Liver (tissue), 8 donors: ENCODE measurements at regions not wholly inside any gene's neighbourhood (a gene's known extent, or its start where the extent isn't known, plus 50 kb on each side); places are given as distances from the start of the nearest gene placed in this dataset.

ENCODE experiments used
- DNase-seq: peaks from one replicate; pipeline ENCODE4 v3.0.0-alpha.2; 2017; ENCODE audit warnings: low spot score
- H3K27ac ChIP-seq, 2 donors: one replicate each; pipeline ENCODE4 v1.7.0; 2013; ENCODE audit warnings: inconsistent platforms in 2 of 2, low read length in 2 of 2, control low read depth in 1 of 2, low read depth in 1 of 2, mild to moderate bottlenecking in 1 of 2
- H3K27me3 ChIP-seq, 4 donors: one replicate each; pipeline versions ENCODE4 v1.6.1 to v1.7.0; 2013; ENCODE audit warnings: low read length in 3 of 4, inconsistent platforms in 1 of 4, mild to moderate bottlenecking in 1 of 4, moderate library complexity in 1 of 4; ENCODE audit not compliant: control insufficient read depth in 4 of 4, insufficient read depth in 4 of 4
- H3K36me3 ChIP-seq, 4 donors: one replicate each; pipeline versions ENCODE4 v1.6.1 to v1.7.0; 2013; ENCODE audit warnings: low read length in 3 of 4, mild to moderate bottlenecking in 3 of 4, low read depth in 1 of 4, moderate library complexity in 1 of 4; ENCODE audit not compliant: control insufficient read depth in 4 of 4, insufficient read depth in 3 of 4
- H3K4me1 ChIP-seq, 4 donors: one replicate each; pipeline versions ENCODE4 v1.6.1 to v1.7.0; 2013; ENCODE audit warnings: low read length in 3 of 4, mild to moderate bottlenecking in 3 of 4, moderate library complexity in 1 of 4; ENCODE audit not compliant: control insufficient read depth in 4 of 4, insufficient read depth in 4 of 4
- H3K4me3 ChIP-seq, 3 donors: one replicate each; pipeline versions ENCODE4 v1.6.1 to v1.7.0; 2013; ENCODE audit warnings: low read length in 3 of 3, control low read depth in 1 of 3, low read depth in 1 of 3, mild to moderate bottlenecking in 1 of 3
- H3K9ac ChIP-seq, 2 donors: one replicate each; pipeline ENCODE4 v1.7.0; 2013; ENCODE audit warnings: low read length in 2 of 2, mild to moderate bottlenecking in 2 of 2, moderate library complexity in 2 of 2, control low read depth in 1 of 2, low read depth in 1 of 2
- H3K9me3 ChIP-seq, 4 donors: one replicate each; pipeline versions ENCODE4 v1.6.1 to v1.7.0; 2013; ENCODE audit warnings: low read length in 3 of 4; ENCODE audit not compliant: control insufficient read depth in 4 of 4
- ATF3 ChIP-seq: IDR thresholded peaks from 2 replicates; pipeline ENCODE4 v1.6.1; 2016; ENCODE audit warnings: antibody characterized with exemption
- CTCF ChIP-seq: fragments of 150-350 bp; IDR thresholded peaks from 2 replicates; pipeline ENCODE4 v1.5.1; 2017; ENCODE audit warnings: improper control_type of control experiment, low read depth, low read length; ENCODE audit not compliant: missing input control
- FOXA1 ChIP-seq: IDR thresholded peaks from 2 replicates; pipeline ENCODE4 v1.6.1; 2016; ENCODE audit warnings: antibody characterized with exemption
- FOXA2 ChIP-seq: IDR thresholded peaks from 2 replicates; pipeline ENCODE4 v1.6.1; 2016; ENCODE audit warnings: antibody characterized with exemption
- GABPA ChIP-seq, 2 donors: IDR thresholded peaks in 1 of 2; conservative IDR thresholded peaks in 1 of 2; 2 replicates each; pipeline ENCODE4 v1.6.1; 2016; ENCODE audit warnings: antibody characterized with exemption in 2 of 2, mild to moderate bottlenecking in 1 of 2, moderate library complexity in 1 of 2
- HNF4A ChIP-seq, 2 donors: conservative IDR thresholded peaks; 2 replicates each; pipeline ENCODE4 v1.6.1; 2016; ENCODE audit warnings: antibody characterized with exemption in 2 of 2, mild to moderate bottlenecking in 2 of 2
- HNF4G ChIP-seq: IDR thresholded peaks from 2 replicates; pipeline ENCODE4 v1.6.1; 2016; ENCODE audit warnings: antibody characterized with exemption
- JUND ChIP-seq, 2 donors: IDR thresholded peaks; 2 replicates each; pipeline ENCODE4 v1.6.1; 2016; ENCODE audit warnings: antibody characterized with exemption in 2 of 2
- NR2F2 ChIP-seq: IDR thresholded peaks from 2 replicates; pipeline ENCODE4 v1.6.1; 2016; ENCODE audit warnings: antibody characterized with exemption
- RAD21 ChIP-seq, 2 donors: IDR thresholded peaks; 2 replicates each; pipeline ENCODE4 v1.6.1; 2016; ENCODE audit warnings: antibody characterized with exemption in 2 of 2, mild to moderate bottlenecking in 2 of 2
- REST ChIP-seq: IDR thresholded peaks from 2 replicates; pipeline ENCODE4 v1.6.1; 2016; ENCODE audit warnings: antibody characterized with exemption, mild to moderate bottlenecking
- RXRA ChIP-seq, 2 donors: IDR thresholded peaks; 2 replicates each; pipeline ENCODE4 v1.6.1; 2017 to 2018; ENCODE audit warnings: antibody characterized with exemption in 2 of 2, mild to moderate bottlenecking in 1 of 2
- SP1 ChIP-seq: IDR thresholded peaks from 2 replicates; pipeline ENCODE4 v1.6.1; 2018; ENCODE audit warnings: antibody characterized with exemption, mild to moderate bottlenecking
- TAF1 ChIP-seq: conservative IDR thresholded peaks from 2 replicates; pipeline ENCODE4 v1.6.1; 2016; ENCODE audit warnings: antibody characterized with exemption, mild to moderate bottlenecking
- YY1 ChIP-seq: IDR thresholded peaks from 2 replicates; pipeline ENCODE4 v1.6.1; 2016; ENCODE audit warnings: antibody characterized with exemption, mild to moderate bottlenecking
- ZBTB33 ChIP-seq: IDR thresholded peaks from 2 replicates; pipeline ENCODE4 v1.6.1; 2016; ENCODE audit warnings: antibody characterized with exemption
- WGBS: extraction: QIAGEN DNeasy Blood & Tissue Kit; methylation state at CpG from one replicate; pipeline ENCODE4 v1.1.7; 2013; 5-methylcytosine and 5-hydroxymethylcytosine counted together
- donor health status: healthy.
- donor health status: healthy.
- donor health status: healthy.
- donor health status: healthy.
- donor health status: healthy.

GRCh38 chr3:117705011-117705410 is 995.4 kb downstream of the TUSC7 start (continued):
- TF ChIP-seq REST (no peak), RXRA (IDR thresholded peaks at IDR 0.05) (no peak), TAF1 (no peak), YY1 (no peak), HNF4A (conservative IDR thresholded peaks at IDR 0.05) (no peak), SP1 (no peak), FOXA2 (no peak), ATF3 (no peak), HNF4G (no peak), RAD21 (IDR thresholded peaks at IDR 0.05) (no peak), JUND (IDR thresholded peaks at IDR 0.05) (no peak), NR2F2 (no peak)

GRCh38 chr3:117706037-117706436 is 996.5 kb downstream of the TUSC7 start:
- no peak overlapping the region for H3K9ac ChIP-seq
- no peak for DNase-seq
- no peaks in the 10 kb centered on the region for H3K4me1 ChIP-seq
- H3K4me3 ChIP-seq, result no peak overlapping the region
- H3K9me3 ChIP-seq, result no peaks in the 10 kb centered on the region
- peaks cover 0 to 4% (median 3%) of the 10 kb centered on the region in 4 donors for H3K27me3 ChIP-seq
- no peak overlapping the region for H3K27ac ChIP-seq
- no peak for TF ChIP-seq ATF3
- no peak for TF ChIP-seq REST
- TF ChIP-seq FOXA2, result no peak
- no peak for TF ChIP-seq FOXA1
- TF ChIP-seq ZBTB33, result no peak
- no peak for TF ChIP-seq GABPA (IDR thresholded peaks at IDR 0.05 in 1 of 2, conservative IDR thresholded peaks at IDR 0.05 in 1 of 2)
- TF ChIP-seq RXRA (IDR thresholded peaks at IDR 0.05), result no peak
- TF ChIP-seq TAF1, result no peak
- no peak for TF ChIP-seq CTCF
- no peak for TF ChIP-seq HNF4A (conservative IDR thresholded peaks at IDR 0.05)
- no peak for TF ChIP-seq HNF4G
- no peak for TF ChIP-seq SP1
- WGBS, result 34% methylated on average over 1 of the region's 1 CpG
- H3K36me3 ChIP-seq, result no peaks in the 10 kb centered on the region
